Glomerular endothelial cell (primary cell): ENCODE measurements at regions not wholly inside any gene's neighbourhood (a gene's known extent, or its start where the extent isn't known, plus 50 kb on each side); places are given as distances from the start of the nearest gene placed in this dataset.
"Not testable (repeated sequence)": the region's sequence is repeated elsewhere in the genome, so short reads cannot be mapped to it uniquely, and the experiment has no call there.

ENCODE experiments used
- DNase-seq: peaks from one replicate; pipeline ENCODE4 v3.0.0-alpha.2; 2011; ENCODE audit warnings: low read depth, low spot score; ENCODE audit errors: extremely low read depth

- no peak for DNase-seq
Measured at GRCh38 chr2:64936809-64937208, 52.4 kb upstream of the SLC1A4 start.

GRCh38 chr2:64937314-64937686 lies 51.9 kb upstream of the SLC1A4 start:
- not testable (repeated sequence) for DNase-seq

GRCh38 chr2:64937687-64938491 lies 51.3 kb upstream of the SLC1A4 start:
- DNase-seq, result no peak

GRCh38 chr2:64938607-64939285 lies 50.5 kb upstream of the SLC1A4 start:
- no peak for DNase-seq

GRCh38 chr2:64939332-64939917 lies 49.8 kb upstream of the SLC1A4 start:
- DNase-seq, result no peak
